ENCODE measurements at regions not wholly inside any gene's neighbourhood (a gene's known extent, or its start where the extent isn't known, plus 50 kb on each side); places are given as distances from the start of the nearest gene placed in this dataset.
"Not testable (repeated sequence)": the region's sequence is repeated elsewhere in the genome, so short reads cannot be mapped to it uniquely, and the experiment has no call there.

DNA sequence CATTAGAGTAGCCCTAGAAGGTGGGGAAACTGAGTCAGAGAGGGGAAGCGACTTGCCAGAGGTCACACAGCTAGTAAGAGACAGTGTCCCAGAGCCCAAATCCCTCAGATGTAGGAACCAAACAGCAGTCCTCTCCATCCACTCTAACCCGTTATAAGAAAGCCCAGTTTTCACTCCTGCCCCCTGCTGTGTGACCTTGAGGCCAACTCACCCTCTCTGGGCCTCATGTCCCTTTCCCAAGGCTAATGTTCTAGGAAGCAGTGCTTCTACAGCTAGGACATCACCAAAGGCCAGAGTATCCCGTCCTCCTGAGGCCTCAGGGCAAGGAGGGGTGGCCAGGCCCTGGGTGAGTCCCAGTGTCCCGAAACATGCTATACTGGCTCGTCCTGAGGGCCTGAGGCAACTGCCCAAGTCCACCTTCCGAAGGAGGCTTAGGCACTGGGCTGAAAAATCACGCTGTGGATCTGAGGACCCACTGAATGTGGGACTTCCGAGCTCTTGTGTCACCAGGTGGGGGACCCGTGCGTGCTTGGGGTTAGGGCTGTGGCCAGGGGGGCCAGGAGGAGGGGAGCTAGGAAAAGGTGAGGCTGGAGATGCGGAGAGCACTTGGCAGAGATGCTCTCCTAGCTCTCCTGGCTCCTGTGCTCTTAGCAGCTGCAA is 109.2 kb upstream of the SLC6A11 start:
- DNase-seq: no peak

DNA sequence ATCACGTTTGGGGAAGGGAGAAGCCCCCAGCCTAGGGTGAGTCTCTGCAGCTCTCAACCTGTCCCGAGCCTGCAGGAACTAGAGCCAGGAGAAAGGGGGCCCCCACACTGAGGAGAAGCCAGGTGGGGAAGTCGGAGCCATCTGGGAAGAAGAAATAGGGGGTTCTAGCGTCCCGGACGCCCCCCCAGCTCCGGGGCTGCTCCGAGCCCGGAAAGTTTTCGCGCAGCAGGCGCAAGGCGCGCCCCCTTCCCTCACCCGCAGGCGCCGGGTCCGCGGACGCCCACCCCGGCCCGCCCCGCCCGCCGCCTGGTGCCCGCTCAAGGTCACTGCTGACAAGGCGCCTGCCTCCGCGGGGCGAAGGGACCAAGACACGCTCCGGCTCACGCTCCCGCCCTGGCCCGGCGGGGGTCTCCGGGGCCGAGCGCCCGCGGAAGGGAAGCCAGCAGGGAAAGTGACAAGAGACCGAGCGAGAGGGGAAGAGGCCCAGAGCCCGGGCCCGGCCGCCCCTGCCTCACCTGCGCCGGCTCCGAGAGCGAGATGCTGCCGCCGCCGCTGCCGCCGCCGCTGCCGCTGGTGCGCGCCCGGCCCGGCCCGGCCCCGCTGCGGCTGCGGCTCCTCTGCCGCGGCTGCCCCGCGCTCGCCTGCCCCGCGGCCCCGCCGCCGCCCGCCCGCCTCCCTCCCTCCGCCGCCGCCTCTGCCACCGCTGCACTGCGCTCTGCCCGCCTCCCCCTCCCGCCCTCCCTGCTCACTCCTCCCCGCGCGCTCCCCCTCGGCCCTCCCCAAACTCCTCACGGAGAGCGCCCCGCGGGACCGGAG is 108.4 kb upstream of the SLC6A11 start:
- no peak for DNase-seq

DNA sequence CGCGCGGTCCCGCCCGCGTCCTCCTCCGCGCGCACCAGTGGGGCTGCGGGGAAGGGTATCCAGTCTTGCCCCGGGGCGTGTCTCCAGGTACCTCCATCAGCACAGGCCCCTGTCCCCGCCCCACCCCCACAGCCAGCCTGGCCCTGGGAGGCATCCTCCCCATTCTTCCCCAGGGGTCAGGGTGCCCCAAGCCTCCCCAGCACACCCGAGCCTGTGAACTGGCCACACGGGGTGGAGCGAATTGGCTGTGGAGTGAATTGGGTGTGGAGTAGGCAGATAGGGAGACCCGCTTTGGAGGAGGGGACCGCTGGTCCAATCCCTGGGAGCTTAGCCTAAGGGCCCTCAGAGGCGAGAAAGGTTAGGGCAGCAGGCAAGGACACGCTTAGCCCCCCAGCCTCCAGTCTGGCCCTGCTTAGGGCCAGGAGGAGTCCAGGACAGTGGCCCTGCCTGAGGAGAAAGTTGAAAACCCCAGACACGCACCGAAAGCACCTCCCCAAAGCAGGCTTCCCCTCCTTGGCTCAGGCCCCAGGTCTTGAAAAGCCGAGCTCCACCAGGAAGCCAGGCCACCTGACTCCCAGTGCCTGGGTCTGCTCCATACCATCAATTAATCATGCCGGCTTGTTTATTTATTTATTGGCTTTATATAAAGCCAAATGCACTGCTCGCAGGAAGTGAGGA is 107.7 kb upstream of the SLC6A11 start:
- no peak for DNase-seq

DNA sequence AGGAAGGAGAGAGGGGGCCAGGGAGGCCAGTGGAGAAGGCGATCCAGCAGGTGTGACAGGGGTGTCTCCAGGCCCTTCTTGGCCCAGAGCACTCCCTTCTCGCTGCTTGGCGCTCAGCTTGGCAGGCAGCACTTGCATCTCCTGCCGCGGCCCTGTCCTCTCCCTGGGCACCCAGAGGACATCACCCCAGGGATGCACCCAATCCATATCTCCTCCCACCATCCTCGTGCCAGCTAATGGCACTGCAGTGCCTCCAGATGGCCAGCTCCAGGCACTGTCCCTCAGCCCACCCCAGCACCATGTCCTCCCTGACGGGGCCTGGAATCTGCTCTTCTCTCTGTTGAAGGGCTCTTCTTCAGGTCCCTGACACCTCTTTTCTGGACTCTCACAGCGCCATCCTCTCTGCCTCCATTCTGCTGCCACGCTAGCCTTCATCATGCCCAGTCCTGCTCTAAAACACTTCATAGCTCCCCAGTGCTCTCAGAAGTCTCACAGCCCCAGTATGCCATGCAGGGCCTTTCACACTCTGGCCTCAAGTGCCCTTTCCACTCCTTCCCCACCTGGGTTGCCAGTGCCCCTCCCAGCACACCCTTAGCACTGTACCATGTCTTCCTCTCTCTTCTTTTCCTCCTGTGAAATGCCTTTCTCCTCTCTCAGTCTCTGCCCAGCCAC is 106.8 kb upstream of the SLC6A11 start:
- DNase-seq: peak in 1 of 2 experiments; percentile 43

DNA sequence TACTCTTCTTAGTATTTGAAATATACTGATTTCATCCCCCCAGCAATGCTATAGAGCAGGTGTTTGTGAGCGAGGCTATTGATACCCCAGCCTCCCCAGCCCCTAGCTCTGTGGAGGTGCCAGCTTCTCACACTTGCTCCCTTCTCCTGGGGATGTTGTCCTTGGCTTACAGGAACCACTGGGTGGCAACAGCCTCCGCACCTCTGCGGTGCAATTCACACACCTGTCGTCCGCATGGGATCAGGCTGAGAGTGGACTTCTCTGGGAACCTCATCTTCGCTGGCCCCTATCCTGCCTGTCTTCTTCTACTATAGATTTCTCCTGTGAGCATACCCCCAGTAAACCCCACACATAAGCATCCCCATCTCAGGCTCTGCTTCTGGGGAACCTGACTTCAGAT is 103.9 kb upstream of the SLC6A11 start:
- DNase-seq: no peak

DNA sequence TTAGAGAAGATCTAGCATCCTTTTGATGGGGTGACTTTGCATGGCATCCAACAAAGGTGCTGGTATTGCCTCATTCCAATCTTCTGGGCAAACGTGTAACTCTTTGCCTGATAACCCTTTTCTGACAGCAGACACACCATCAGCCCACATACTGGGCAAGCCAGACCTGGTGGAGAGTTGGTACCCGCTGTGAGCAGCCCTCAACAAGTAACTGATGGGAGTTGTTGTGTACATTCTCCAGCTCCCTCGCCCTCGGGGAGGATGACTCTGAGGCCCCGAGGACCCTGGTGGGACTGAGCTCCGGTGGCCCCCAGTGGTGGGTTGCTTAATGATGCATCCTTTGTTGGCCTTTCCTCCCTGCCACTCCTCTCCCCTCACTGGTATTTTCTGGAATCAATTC is 102.4 kb upstream of the SLC6A11 start:
- no peak for DNase-seq

DNA sequence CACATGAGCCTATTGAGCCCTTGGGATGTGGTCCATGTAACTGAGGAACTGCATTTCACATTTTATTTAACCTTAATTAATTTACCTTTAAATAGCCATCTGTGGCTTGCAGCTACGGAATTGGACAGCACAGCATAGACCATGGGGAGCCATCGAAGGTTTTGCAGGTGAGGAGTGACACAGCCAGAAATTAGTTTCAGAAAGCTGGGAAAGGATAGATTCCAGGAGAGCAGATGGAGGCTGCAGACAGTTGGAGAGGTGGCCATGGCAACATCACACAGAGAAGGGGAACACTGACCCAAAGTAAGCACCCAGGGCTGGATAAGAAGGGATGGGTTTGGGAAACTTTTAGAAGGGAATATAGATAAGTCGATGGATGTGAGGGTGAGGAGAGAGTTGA is 100.1 kb upstream of the SLC6A11 start:
- DNase-seq: no peak

DNA sequence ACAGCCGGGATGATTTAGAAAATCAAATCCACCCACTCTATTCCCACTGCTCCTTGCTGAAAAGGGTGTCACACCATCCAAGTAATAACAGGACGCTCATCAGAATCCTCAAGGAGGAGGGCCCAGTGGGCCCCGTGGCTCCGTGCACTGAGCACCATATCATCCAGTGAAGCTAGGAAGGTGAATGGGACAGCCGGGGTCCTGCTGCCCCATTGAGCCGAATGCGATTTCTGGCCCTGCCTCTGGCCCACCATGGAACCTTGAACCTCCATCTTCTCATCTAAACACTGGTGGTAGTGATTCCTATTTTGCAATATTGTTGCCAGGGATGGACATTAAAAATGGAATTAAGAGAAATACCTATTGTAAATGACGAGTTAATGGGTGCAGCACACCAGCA is 99.1 kb upstream of the SLC6A11 start:
- DNase-seq: no peak

DNA sequence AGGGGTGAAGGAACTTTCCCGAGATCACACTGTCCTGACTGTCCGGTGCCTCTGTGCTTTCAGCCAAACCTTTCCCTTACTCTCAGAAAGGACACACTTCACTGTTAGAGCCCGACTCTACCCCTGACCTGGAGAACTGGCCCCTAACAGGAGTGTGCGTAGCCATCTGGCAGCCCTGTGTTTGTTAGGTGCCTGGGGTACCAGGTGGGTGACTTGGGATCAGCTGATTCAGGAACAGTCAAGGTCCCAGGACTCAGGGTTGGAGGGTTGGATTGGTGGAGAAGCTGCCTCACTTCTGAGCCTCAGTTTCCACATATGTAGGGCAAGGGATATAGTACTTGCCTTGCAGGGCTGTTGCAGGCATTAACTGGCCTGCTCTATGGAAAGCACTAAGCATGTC is 98.3 kb upstream of the SLC6A11 start:
- no peak for DNase-seq

DNA sequence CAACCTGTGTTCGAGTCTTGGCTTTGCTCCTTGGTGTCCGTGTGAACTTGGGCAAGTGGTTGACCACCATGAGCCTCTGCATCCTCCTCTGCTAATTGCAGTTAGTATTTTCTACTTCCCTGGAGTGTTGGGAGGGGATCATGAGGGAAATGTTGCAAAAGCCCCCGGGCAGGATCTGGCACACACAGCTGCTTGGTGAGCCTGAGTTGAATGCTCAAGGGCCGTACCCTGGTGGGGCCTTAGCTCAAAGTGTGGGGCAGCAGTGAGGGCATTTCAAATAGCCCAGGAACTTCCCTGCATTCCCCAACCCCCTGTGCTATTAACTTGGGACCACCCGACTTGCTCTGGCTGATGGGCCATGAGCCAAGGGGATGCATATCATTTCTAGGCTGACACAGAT is 94.9 kb upstream of the SLC6A11 start:
- DNase-seq: no peak

DNA sequence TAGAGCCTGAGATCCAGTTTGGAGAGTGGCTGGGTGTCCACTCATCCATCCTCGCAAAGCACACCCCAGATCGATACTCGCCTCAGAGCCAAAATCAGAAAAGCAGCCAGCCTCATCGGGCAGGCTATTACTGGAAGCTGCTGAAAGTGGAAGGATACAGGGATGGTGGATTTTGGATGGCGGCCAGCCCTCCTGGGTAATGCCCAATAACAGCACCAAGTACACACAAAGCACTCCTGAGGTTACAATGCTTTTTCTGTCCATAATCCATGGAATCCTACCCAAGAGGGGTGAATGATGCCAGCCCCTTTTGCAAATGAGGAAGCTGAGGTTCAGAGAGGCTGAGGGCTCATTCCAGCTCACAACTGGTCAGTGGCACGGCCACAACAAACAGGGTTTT is 93.1 kb upstream of the SLC6A11 start:
- DNase-seq: no peak

DNA sequence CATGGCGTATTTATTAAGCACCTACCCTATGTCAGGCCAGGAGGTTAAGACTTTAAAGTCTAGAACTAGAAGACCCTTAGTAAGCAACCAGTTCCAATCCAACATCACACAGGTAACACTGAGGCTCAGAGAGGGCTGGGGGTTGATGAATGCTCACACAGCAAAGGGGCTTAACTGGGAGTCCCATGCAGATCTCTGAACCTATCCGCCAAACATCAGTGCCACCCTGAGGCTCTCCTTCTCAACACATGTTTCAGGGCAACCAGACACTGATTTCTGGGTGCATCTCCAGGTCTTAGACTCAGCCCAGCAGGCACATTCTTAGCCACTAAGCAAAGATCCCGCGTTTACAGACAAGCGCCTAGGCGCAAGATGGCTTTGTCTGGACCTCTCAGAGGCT is 92.0 kb upstream of the SLC6A11 start:
- DNase-seq: no peak

DNA sequence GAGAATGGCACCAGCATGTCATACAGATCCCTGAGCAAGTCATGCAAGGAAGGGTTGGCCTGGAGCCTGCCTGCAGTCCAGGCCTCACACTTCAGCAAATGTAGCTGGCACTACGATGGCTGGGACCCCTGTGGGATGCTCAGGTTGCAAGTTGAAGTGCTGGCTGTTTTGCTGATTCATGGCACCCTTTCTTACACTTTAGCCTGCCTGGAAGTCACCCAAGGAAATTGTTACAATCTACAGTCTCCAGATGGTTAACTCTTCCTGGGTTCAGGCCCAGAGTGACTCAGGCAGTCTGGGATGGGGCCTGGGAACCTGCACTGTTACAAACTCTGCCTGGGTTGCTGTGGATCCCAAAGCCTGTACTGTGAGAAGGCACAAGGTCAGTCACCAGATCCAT is 91.0 kb upstream of the SLC6A11 start:
- no peak for DNase-seq

DNA sequence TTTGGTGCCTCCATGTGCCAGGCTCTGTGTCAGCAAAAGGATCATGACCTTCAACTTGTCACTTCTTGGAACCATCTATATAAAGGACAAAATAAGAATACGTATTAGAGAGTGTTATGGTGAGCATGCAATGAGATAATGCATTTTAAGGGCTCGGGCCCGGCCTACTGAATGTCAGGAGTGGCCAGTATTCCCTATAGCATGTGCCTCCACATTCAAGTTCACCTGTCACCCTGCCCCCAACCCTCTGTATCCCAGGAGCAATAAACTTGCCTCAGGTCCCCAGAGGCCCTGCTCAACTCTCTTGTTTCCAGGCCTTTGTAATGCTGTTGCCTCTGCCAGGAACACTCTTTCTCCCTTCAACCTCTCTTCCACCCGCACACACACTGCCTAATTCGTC is 90.2 kb upstream of the SLC6A11 start:
- DNase-seq: no peak

DNA sequence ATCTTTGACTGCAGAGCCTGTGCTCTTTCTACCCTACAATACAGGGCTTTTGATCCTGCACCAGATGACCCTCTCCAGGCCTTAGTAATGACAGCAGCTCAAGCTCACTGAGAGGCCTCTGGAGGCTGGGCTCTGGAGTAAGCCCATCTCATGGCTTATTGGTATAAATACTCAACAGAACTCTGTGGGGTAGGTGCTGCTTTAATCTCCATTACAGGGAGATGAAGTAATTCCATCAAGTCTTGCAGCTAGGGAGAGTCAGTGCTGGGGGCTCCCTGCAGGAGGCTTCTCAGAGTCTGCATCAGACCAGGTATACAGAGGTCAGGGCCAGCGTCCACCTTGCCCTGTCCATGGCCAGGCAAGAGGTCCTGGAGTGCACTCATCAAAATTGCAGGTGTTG is 89.2 kb upstream of the SLC6A11 start:
- no peak for DNase-seq

DNA sequence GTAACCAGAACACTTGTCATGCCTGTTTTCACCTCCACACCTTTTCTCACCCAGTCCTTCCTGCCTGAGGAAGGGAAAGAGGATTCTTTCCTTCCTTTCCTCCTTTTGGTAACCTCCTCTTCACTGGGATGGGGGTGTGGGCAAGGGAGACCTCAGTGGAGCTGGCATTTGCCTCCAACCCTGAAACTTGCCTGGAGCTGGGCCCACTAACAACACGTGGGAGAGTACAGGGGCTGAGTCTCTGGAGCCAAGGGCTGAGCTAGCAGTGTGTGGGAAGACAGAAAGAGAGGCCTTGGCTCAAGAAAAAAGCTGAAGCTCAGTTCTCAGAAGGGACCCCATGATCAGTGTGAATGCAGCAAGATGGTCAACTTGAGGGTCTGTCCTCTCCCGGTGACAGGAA is 86.6 kb upstream of the SLC6A11 start:
- DNase-seq: no peak

DNA sequence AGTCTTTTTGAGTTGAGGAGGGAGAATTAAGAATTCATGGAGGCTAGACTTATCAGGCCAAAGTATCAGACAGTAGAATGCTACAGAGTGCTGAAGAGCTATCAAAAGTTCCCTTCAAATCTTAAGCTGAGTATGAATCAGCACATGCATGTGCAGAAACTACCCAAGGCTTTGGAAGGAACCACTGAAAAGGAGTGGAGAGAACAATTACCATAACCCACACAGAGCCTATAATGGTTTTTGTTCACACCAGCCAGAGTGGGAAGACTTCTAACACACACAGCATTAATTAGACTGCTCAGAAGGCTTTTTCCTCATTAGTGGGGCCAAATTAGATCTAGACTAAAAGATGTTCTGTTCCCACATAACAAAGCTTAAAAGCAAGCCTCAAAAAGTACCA is 83.7 kb upstream of the SLC6A11 start:
- no peak for DNase-seq

DNA sequence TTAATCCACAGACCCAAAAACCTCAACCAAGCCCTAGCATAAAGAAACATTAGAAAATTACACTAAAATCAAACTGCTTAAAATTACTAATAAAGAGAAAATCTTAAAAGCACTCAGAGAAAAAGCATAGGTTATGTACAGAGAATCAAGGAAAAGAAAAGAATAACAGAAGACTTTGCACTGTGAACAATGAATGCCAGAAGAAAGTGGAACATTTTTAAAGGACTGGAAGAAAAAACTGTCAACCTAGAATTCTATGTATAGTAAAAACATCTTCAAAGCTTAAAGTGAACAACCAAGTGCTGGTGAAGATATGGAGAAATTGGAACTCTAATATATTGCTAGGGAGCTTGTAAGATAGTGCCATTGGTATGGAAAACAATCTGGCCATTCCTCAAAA is 82.7 kb upstream of the SLC6A11 start:
- DNase-seq: no peak

DNA sequence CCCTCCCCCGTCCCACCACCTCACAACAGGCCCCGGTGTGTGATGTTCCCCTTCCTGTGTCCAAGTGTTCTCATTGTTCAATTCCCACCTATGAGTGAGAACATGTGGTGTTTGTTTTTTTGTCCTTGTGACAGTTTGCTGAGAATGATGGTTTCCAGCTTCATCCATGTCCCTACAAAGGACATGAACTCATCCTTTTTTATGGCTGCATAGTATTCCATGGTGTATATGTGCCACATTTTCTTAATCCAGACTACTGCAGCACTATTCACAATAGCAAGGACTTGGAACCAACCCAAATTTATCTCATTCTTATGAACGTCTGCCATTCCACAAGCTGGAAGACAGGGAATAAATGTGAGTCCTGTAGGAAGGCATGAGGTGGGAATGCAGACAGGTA is 79.6 kb upstream of the SLC6A11 start:
- not testable (repeated sequence) for DNase-seq

DNA sequence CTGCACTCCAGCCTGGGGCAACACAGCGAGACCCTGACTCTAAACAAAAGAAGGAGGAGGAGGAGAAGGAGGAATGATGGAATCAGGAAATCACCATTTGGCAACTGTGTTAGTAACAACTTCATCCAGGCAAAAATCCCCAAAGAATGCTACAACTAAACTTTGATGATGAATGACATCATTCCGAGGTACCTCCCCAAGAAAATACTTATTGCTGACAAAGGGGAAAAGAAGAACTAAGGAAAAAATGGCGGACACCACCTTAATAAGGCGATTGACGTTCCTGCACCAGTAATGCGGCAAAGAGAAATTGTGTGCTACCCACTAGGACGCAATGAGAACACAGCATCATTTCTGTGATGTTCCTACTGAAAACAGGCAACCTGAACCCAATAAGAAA is 78.2 kb upstream of the SLC6A11 start:
- DNase-seq: no peak

DNA sequence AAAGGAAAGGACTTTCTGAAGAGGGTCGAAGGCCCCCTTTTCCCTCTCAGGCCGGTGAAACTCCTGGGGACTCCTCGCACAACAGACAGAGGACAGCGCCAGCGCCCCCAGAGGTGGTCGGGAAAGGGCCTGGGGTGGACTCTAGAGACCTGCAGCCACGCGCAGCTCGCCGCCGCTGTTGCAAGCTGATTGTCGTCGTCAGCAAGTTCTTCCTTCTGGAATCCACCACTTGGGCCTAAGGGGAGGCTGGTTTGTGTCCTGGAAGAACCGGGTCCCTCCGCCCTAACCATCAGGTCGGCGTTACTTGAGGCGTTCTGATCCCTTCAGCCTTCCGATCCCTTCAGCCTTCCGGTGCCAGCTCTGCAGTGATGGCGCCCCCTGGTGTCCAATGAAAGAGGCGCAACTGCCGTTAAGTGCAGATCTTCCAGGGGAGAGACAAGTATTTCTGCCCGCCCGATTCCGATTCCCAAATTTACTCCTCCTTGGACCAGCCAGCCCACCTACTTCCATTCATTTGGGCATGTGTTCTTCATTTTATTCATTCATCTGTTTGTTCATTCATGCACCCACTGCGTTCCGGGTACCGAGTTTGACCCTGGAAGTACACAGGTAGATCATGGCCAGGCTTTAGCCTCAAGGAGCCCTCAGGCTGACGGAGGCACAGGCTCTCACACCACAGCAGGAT is 77.2 kb upstream of the SLC6A11 start:
- peak; percentile 45 to 76 for DNase-seq

DNA sequence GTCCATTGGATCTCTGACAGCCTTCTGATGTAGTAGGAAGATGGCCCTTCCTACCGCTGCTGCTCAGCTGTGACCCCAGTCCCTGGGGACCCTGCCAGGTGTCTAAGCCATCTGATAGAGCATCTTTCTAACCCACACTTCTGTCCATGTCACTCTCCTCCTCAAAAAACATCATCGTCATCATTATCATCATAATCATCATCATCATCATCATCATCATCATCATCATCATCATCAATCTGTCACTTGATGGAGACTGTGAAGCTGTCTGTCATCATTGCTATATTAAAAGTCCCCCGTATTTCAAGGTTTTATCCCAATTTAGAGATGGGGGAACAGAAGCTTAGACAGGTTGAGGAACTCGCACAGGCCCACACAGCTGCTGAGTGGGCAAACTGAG is 75.1 kb upstream of the SLC6A11 start:
- no peak for DNase-seq

Data from NCI-H524 (cell line).